ENCODE measurements at regions not wholly inside any gene's neighbourhood (a gene's known extent, or its start where the extent isn't known, plus 50 kb on each side); places are given as distances from the start of the nearest gene placed in this dataset.

DNA sequence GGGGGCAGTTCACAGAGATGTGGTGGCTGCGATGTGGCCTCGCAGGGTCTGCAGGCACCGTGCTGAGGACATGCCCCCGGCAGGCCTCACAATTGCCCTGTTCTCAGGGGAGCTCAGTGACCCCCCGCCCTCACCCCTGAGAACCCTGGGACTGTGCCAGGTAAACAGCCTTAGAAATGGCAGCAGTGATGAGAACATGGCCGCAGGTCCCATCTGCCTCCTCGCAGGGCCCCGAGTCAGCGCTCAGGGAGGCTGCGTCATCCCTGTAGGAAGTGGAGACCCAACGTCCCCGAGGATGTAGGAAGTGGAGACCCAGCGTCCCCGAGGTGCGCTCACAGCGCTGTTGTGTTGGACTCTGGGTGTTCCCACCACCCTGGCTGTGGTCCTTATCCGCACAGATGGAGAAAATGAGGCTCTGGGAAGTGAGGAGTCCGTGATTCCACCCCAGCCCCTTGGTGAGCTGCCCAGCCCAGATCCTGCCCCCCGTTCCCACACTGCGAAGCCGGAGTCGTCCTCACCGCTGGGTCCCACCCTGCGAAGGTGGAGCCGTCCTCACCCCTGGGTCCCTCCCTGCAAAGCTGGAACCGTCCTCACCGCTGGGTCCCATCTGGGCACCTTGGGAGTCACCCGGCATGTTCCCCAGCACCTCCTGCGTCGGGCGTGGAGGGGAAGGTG is 1086.8 kb downstream of the BRD1 start:
- TF ChIP-seq EZH2 (IDR thresholded peaks at IDR 0.05) (no peak), POLR2AphosphoS5 (IDR thresholded peaks at IDR 0.05; ENCODE audit: borderline replicate concordance, low read depth, low read length) (no peak), FOXP2 (optimal IDR thresholded peaks at IDR 0.05; ENCODE audit: control extremely low read depth, extremely low read length, insufficient read depth) (no peak)
